Ishikawa (cell line): ENCODE measurements at regions not wholly inside any gene's neighbourhood (a gene's known extent, or its start where the extent isn't known, plus 50 kb on each side); places are given as distances from the start of the nearest gene placed in this dataset.

Experiments used
- CEBPB ChIP-seq: IDR thresholded peaks from 2 replicates; pipeline ENCODE4 v1.6.1; 2012
- CREB1 ChIP-seq: IDR thresholded peaks from 2 replicates; pipeline ENCODE4 v1.6.1; 2012; ENCODE audit warnings: low read depth
- EGR1 ChIP-seq: IDR thresholded peaks from 2 replicates; pipeline ENCODE4 v1.6.1; 2012
- EP300 ChIP-seq: IDR thresholded peaks from 2 replicates; pipeline ENCODE4 v1.6.1; 2012; ENCODE audit warnings: borderline replicate concordance
- FOXM1 ChIP-seq: IDR thresholded peaks from 2 replicates; pipeline ENCODE4 v1.6.1; 2012; ENCODE audit warnings: low read depth, borderline replicate concordance
- MAX ChIP-seq: IDR thresholded peaks from 2 replicates; pipeline ENCODE4 v1.6.1; 2012
- NFIC ChIP-seq: IDR thresholded peaks from 2 replicates; pipeline ENCODE4 v1.6.1; 2012
- RAD21 ChIP-seq: IDR thresholded peaks from 2 replicates; pipeline ENCODE4 v1.6.1; 2012; ENCODE audit warnings: low read depth
- REST ChIP-seq: IDR thresholded peaks from 2 replicates; pipeline ENCODE4 v1.6.1; 2012; ENCODE audit warnings: low read depth, mild to moderate bottlenecking
- TAF1 ChIP-seq: IDR thresholded peaks from 2 replicates; pipeline ENCODE4 v1.6.1; 2012; ENCODE audit warnings: low read depth, mild to moderate bottlenecking
- TCF12 ChIP-seq: IDR thresholded peaks from 2 replicates; pipeline ENCODE4 v1.6.1; 2012; ENCODE audit warnings: low read depth
- TEAD4 ChIP-seq: IDR thresholded peaks from 2 replicates; pipeline ENCODE4 v1.6.1; 2012
- USF1 ChIP-seq: IDR thresholded peaks from 2 replicates; pipeline ENCODE4 v1.6.1; 2012
- YY1 ChIP-seq: IDR thresholded peaks from 2 replicates; pipeline ENCODE4 v1.6.1; 2012; ENCODE audit warnings: low read depth

- TF ChIP-seq REST (no peak), EGR1 (no peak), MAX (no peak), CREB1 (no peak), NFIC (no peak), FOXM1 (no peak), RAD21 (no peak), USF1 (no peak), YY1 (no peak), EP300 (no peak), TAF1 (no peak), CEBPB (no peak), TCF12 (no peak), TEAD4 (no peak)
Observed at GRCh38 chr4:23946299-23946698, 56.5 kb upstream of the PPARGC1A start.
